ENCODE measurements at regions not wholly inside any gene's neighbourhood (a gene's known extent, or its start where the extent isn't known, plus 50 kb on each side); places are given as distances from the start of the nearest gene placed in this dataset.
"Not testable (repeated sequence)": the region's sequence is repeated elsewhere in the genome, so short reads cannot be mapped to it uniquely, and the experiment has no call there.

DNA sequence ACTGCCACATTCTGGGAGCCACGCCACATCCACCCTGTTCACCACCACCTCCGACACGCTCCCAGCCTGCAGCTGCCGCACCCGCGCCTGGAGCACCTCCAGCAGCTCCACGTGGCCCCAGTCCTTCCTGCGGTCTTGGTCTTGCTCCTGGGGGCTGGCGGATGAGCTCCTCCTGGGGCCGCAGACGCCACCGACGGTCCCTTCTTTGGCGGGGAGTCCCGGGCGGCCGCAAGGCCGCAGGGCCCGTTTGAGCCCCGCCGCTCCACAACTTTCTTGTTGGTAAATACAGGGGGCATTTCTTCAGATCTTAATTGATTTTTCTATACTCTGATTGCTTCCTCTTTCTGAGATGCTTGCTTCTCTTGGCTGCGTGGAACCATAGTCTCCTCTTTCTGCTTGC, 75.3 kb upstream of the MED13 start:
- ATAC-seq (no peak), DNase-seq (peak in 2 of 6 donors; percentile 17 to 48), FAIRE-seq (no peak)
- TF ChIP-seq, protein P1, sequence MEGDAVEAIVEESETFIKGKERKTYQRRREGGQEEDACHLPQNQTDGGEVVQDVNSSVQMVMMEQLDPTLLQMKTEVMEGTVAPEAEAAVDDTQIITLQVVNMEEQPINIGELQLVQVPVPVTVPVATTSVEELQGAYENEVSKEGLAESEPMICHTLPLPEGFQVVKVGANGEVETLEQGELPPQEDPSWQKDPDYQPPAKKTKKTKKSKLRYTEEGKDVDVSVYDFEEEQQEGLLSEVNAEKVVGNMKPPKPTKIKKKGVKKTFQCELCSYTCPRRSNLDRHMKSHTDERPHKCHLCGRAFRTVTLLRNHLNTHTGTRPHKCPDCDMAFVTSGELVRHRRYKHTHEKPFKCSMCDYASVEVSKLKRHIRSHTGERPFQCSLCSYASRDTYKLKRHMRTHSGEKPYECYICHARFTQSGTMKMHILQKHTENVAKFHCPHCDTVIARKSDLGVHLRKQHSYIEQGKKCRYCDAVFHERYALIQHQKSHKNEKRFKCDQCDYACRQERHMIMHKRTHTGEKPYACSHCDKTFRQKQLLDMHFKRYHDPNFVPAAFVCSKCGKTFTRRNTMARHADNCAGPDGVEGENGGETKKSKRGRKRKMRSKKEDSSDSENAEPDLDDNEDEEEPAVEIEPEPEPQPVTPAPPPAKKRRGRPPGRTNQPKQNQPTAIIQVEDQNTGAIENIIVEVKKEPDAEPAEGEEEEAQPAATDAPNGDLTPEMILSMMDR (IDR thresholded peaks at IDR 0.05) = no peak
- Histone ChIP-seq H3K36me3 (no peaks in the 10 kb centered on the region), H3K27me3 (peaks cover 0 to 4% (median 1%) of the 10 kb centered on the region in 4 donors), H3K4me1 (no peaks in the 10 kb centered on the region), H3K9me3 (no peaks in the 10 kb centered on the region), H3K27ac (no peak overlapping the region), H3K4me3 (no peak overlapping the region)
- intact Hi-C loops (cut with DNase I) = no loop called here
- WGBS, 2 donors = 91 to 95% methylated on average over 20 to 22 of the region's 22 CpGs

DNA sequence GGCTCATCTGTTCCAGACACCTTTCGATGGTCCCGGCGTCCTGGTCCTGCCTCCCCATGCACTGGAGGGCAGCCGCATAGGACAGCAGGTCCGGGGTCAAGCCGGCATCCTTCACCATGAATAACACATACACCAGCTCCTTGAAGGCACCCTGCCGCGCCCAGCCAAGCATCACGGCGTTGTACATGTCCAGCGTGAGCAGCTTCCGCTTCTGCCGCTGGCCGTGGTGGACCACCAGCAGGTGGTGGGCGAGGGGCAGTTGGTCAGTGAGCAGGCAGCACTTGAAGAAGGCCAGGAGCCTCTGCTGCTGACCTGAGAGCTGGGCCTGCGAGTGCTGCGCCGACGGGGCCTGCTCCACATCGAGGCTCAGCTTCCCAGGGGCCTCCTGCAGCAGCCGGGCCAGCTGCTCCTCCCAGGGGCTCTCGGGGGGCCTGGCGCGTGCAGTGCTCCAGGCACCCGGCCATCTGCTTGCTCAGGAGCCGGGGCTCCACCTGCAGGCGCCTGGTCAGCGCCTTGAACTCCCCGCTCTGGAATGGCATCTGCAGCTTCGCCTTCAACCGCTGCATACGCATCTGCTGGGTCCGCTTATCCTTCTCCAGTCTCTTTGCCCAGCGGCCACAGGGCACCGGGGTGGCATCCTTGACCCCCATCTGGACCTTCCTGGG, 74.7 kb upstream of the MED13 start:
- ATAC-seq; FAIRE-seq; H3K27me3 ChIP-seq; H3K36me3 ChIP-seq; H3K9me3 ChIP-seq; intact Hi-C loops (cut with DNase I); H3K27ac ChIP-seq; H3K4me1 ChIP-seq; H3K4me3 ChIP-seq: not testable (repeated sequence)
- DNase-seq = peak in 1 of 6 donors; percentile 14
- 90 to 93% methylated on average over 24 to 35 of the region's 35 CpGs for WGBS, 2 donors

DNA sequence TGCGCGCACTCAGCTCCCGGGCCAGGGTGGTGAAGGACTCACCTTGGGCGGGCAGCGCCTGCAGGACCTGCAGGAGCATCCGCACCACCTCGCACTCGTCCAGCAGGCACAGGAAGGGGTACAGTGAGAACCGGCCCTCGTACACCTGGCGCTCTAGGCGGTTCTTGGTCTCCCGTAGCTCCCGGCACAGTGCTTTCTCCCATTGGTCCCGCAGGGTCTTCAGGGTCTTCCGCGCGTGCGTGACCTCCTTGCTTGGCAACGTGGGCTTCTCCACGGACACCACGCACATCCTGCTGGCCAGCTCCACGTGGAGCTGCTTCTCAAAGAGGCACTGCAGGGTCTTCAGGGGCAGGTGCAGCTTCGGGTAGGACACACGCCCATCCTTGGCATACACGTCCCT, 74.1 kb upstream of the MED13 start:
- intact Hi-C loops (cut with DNase I) = no loop called here
- Histone ChIP-seq H3K9me3 (no peaks in the 10 kb centered on the region), H3K36me3 (no peaks in the 10 kb centered on the region), H3K27me3 (peaks cover 0 to 4% (median 1%) of the 10 kb centered on the region in 4 donors), H3K4me1 (no peaks in the 10 kb centered on the region), H3K4me3 (no peak overlapping the region), H3K27ac (no peak overlapping the region)
- WGBS, 2 donors = 77 to 80% methylated on average over 26 of the region's 26 CpGs
- FAIRE-seq (no peak), DNase-seq (peak in 2 of 6 donors; percentile 14 to 37), ATAC-seq (no peak)
- TF ChIP-seq, protein P1 (IDR thresholded peaks at IDR 0.05) = no peak

DNA sequence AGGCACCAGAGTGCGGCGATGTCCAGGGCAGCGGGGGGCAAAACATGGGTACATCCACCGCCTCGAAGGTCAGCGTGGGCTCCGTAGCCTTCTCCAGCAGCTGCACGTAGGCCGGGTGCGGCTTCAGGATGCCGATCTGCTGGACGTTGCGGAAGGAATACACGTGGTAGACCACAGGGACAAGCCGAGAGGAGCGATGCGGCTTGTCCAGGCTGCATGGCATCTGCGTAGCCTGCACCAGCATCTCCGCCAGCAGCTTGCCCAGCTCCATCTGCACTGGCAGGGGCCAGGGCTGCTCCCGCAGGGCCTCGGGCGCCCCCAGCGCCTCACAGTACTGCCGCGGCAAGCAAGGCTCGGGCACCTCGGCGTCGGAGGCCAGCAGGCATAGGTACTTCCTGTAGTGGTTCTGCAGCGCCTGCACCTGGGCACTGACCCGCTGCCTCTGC, 73.6 kb upstream of the MED13 start:
- H3K4me1 ChIP-seq; H3K27me3 ChIP-seq; H3K36me3 ChIP-seq; H3K27ac ChIP-seq; H3K9me3 ChIP-seq; FAIRE-seq; intact Hi-C loops (cut with DNase I): not testable (repeated sequence)
- peak; percentile 16 to 59 (median 48) for ATAC-seq
- H3K4me3 ChIP-seq = peak overlapping the region in 1 of 4 donors; percentile 35
- WGBS, 2 donors = 18 to 25% methylated on average over 28 to 31 of the region's 31 CpGs
- DNase-seq = peak in 4 of 6 donors; percentile 18 to 74 (median 36)

DNA sequence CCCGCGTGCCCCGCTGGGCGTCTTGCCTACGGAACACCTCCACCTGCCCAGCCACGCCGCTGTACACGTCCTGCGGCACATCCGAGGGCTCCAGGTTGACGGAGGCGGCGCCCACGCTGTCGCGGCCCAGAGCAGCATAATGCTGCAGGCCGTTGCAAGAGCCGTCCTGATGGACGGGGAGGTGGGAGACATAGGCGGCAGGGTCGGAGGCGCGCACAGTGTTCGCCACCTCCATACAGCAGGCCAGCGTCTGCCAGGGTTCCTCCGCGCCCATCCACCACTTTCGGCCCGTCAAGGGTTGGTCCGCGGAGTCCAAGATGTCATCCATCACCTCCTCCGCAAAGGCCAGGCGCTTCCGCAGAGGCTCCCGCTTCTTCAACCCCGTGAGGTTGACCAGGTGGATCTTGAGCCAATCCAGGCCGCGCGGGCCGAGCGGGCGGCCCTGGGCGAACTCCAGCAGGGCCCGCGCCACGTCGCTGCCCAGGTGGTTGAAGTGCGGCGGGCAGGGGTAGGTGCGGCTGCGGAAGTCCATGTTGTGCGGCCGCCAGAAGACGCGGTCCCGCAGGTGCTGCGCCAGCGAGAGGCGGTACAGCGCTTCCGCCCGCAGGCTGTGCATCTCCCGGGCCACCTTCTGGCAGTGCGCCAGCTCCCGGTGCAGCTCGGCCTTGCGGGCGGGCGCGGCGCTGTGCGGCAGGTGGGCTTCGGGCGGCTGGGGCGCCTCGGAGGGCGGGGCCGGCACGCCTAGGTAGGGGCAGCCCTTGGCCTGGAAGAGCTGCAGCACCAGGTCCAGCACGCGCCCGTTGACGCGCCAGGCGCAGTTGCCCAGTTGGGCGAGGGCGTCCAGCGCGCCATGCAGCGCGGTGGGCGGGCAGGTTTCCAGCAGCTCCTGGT, 72.9 kb upstream of the MED13 start:
- peak overlapping the region in 1 of 4 donors; percentile 35 for H3K4me3 ChIP-seq
- intact Hi-C loops (cut with DNase I); H3K27ac ChIP-seq; H3K4me1 ChIP-seq; FAIRE-seq; H3K27me3 ChIP-seq; H3K9me3 ChIP-seq; H3K36me3 ChIP-seq: not testable (repeated sequence)
- DNase-seq (peak in 3 of 6 donors; percentile 22 to 54 (median 47)), ATAC-seq (peak; percentile 35 to 54 (median 42))
- WGBS, 2 donors = 21 to 22% methylated on average over 80 to 92 of the region's 92 CpGs

DNA sequence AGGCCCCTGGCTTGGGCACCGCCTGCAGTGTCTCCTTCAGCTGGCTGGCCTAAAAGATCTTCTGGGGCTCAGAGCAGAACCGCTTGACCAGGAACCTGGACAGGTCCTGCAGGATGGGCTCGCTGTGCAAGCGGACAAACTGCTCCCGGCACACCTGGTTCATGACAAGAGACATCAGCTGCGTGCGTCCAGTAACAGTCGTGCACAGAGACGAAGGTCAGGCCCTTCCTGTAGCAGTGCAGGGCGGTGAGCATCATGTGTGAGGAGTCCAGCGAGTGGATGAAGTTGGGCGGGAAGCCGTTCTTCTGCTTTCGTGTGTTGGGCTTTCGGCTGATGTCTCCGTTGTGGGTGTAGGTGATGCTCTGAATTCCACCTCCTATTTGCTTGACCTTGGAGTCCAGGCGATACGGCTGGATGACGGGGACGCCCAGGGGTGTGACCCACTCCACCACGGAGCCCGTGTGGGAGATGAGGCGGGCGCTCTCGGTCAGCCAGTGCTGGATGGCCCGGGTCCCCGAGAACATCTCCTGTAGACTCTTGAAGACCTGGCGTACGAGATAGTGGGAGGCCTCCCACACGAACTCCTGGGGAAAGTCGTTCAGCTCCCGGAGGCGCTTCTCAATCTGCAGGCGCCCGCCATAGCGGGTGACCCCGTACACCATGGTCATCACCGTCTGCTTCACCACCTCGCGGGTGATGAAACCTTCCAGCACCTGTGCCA, 72.1 kb upstream of the MED13 start:
- H3K36me3 ChIP-seq; H3K27me3 ChIP-seq; ATAC-seq; H3K4me3 ChIP-seq; intact Hi-C loops (cut with DNase I); H3K27ac ChIP-seq; H3K9me3 ChIP-seq; FAIRE-seq; H3K4me1 ChIP-seq: not testable (repeated sequence)
- DNase-seq = peak in 1 of 6 donors; percentile 49
- 91 to 92% methylated on average over 40 of the region's 40 CpGs for WGBS, 2 donors

Measured in pancreas (tissue), 10 donors.